Mesenchymal stem cell (in vitro differentiated cells and primary cell): ENCODE measurements at regions not wholly inside any gene's neighbourhood (a gene's known extent, or its start where the extent isn't known, plus 50 kb on each side); places are given as distances from the start of the nearest gene placed in this dataset.

ENCODE experiments used
- DNase-seq: peaks from one replicate; pipeline ENCODE4 v3.0.0-alpha.2; 2013
- H2AFZ ChIP-seq: one replicate; pipeline ENCODE4 v1.6.1; 2013; ENCODE audit warnings: low read depth, mild to moderate bottlenecking, control low read depth, inconsistent platforms, low read length, moderate library complexity
- H2AK5ac ChIP-seq: 2 replicates; pipeline ENCODE4 v1.6.1; 2013; ENCODE audit warnings: low read length, moderate library complexity, mild to moderate bottlenecking, inconsistent platforms; ENCODE audit not compliant: severe bottlenecking
- H2BK120ac ChIP-seq: one replicate; pipeline ENCODE4 v1.6.1; 2013; ENCODE audit warnings: low read depth, mild to moderate bottlenecking, inconsistent platforms, low read length, moderate library complexity
- H2BK12ac ChIP-seq, 2 experiments: one replicate each; pipeline ENCODE4 v1.6.1; 2013; ENCODE audit warnings: inconsistent platforms in 2 of 2, low read length in 2 of 2, mild to moderate bottlenecking in 2 of 2, moderate library complexity in 2 of 2, control low read depth in 1 of 2
- H2BK15ac ChIP-seq: one replicate; pipeline ENCODE4 v1.6.1; 2013; ENCODE audit warnings: mild to moderate bottlenecking, low read depth, inconsistent platforms; ENCODE audit not compliant: poor library complexity, severe bottlenecking
- H2BK5ac ChIP-seq: 2 replicates; pipeline ENCODE4 v1.6.1; 2013; ENCODE audit warnings: low read depth, mild to moderate bottlenecking, low read length, control low read depth, inconsistent platforms; ENCODE audit not compliant: poor library complexity, severe bottlenecking
- H3K14ac ChIP-seq, 2 experiments: one replicate each; pipeline ENCODE4 v1.6.1; 2013; ENCODE audit warnings: inconsistent platforms in 2 of 2, low read length in 2 of 2, control low read depth in 1 of 2, mild to moderate bottlenecking in 1 of 2, moderate library complexity in 1 of 2
- H3K18ac ChIP-seq, 2 experiments: one replicate each; pipeline ENCODE4 v1.6.1; 2013; ENCODE audit warnings: inconsistent platforms in 2 of 2, low read length in 2 of 2, control low read depth in 1 of 2, low read depth in 1 of 2, mild to moderate bottlenecking in 1 of 2
- H3K23ac ChIP-seq, 2 experiments: one replicate each; pipeline ENCODE4 v1.6.1; 2013; ENCODE audit warnings: inconsistent platforms in 2 of 2, low read length in 2 of 2, mild to moderate bottlenecking in 2 of 2, moderate library complexity in 2 of 2, control low read depth in 1 of 2
- H3K27ac ChIP-seq: 2 replicates; pipeline ENCODE4 v1.5.1; 2013; ENCODE audit warnings: mild to moderate bottlenecking, moderate library complexity, low read length, control low read depth, inconsistent platforms; ENCODE audit not compliant: poor library complexity, severe bottlenecking
- H3K27me3 ChIP-seq, 2 experiments: 2 replicates each; pipeline versions ENCODE4 v1.6.1 to v1.7.0; 2013; ENCODE audit warnings: low read length in 2 of 2, mild to moderate bottlenecking in 2 of 2, moderate library complexity in 2 of 2, control low read depth in 1 of 2, inconsistent platforms in 1 of 2; ENCODE audit not compliant: control insufficient read depth in 1 of 2, insufficient read depth in 1 of 2
- H3K36me3 ChIP-seq, 2 experiments: 2 replicates each; pipeline versions ENCODE4 v1.6.1 to v1.7.0; 2013; ENCODE audit warnings: low read length in 2 of 2, control low read depth in 1 of 2, inconsistent platforms in 1 of 2, low read depth in 1 of 2, mild to moderate bottlenecking in 1 of 2; ENCODE audit not compliant: insufficient read depth in 2 of 2, control insufficient read depth in 1 of 2
- H3K4ac ChIP-seq, 2 experiments: one replicate each; pipeline ENCODE4 v1.6.1; 2013; ENCODE audit warnings: inconsistent platforms in 2 of 2, low read length in 2 of 2, mild to moderate bottlenecking in 2 of 2, moderate library complexity in 2 of 2, control low read depth in 1 of 2, low read depth in 1 of 2
- H3K4me1 ChIP-seq: 2 replicates; pipeline ENCODE4 v1.6.1; 2013; ENCODE audit warnings: low read depth, low read length, control low read depth; ENCODE audit not compliant: control insufficient read depth, insufficient read depth
- H3K4me2 ChIP-seq: 2 replicates; pipeline ENCODE4 v1.6.1; 2013; ENCODE audit warnings: low read length, mild to moderate bottlenecking, inconsistent platforms; ENCODE audit not compliant: poor library complexity, severe bottlenecking
- H3K4me3 ChIP-seq, 2 experiments: 2 replicates each; pipeline versions ENCODE4 v1.5.1 to v1.7.0; 2013; ENCODE audit warnings: low read length in 2 of 2, mild to moderate bottlenecking in 2 of 2, control low read depth in 1 of 2, low read depth in 1 of 2; ENCODE audit not compliant: insufficient read depth in 1 of 2
- H3K79me1 ChIP-seq: replicated peaks from 2 replicates; pipeline ENCODE4 v1.6.1; 2013; ENCODE audit warnings: mild to moderate bottlenecking, control low read depth, low read length, inconsistent platforms; ENCODE audit not compliant: poor library complexity, severe bottlenecking
- H3K9ac ChIP-seq: 2 replicates; pipeline ENCODE4 v1.7.0; 2013; ENCODE audit warnings: mild to moderate bottlenecking, low read length, moderate library complexity
- H3K9me3 ChIP-seq: 2 replicates; pipeline ENCODE4 v1.7.0; 2013; ENCODE audit warnings: mild to moderate bottlenecking, low read length; ENCODE audit not compliant: control insufficient read depth
- H4K8ac ChIP-seq: one replicate; pipeline ENCODE4 v1.6.1; 2013; ENCODE audit warnings: inconsistent platforms, mild to moderate bottlenecking, low read length, moderate library complexity
- H4K91ac ChIP-seq: one replicate; pipeline ENCODE4 v1.6.1; 2013; ENCODE audit warnings: mild to moderate bottlenecking, low read length, inconsistent platforms
- WGBS: methylation state at CpG from one replicate; pipeline ENCODE4 v1.1.7; 2013; ENCODE audit warnings: mixed read lengths; 5-methylcytosine and 5-hydroxymethylcytosine counted together

DNA sequence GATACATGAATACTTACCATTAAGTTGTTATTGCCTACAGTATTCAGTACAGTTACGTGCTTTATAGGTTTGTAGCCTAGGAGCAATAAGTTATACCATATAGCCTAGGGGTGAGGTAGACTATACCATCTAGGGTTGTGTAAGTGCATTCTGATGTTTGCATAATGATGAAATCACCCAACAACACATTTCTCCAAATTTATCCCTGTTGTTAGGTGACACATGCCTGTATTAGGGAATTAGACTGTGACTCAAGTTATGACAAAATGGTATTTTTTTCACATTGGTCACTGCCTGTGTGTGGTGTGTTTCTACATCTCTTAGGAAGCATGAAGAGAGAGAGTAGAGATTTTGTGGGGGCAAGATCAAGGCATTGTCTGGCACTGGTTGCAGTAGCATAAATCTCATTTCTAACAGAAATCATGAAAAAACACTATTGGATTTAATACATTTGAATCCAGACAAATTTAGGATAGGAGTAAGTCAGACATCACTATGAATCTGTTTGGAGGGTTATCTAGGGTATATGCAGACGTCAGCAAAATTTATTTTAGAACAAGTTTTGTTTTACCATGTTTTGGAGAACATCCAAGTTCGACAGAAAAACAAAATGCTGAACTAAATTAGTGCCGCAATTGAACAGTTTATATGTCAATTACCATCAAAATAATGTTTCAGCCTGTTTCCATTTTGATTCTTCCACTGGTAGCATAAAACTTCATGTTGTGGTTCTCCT lies 332.1 kb downstream of the LMO7 start:
- Histone ChIP-seq H2AK5ac (no peak overlapping the region), H3K9ac (peak overlapping the region; percentile 40), H4K91ac (no peak overlapping the region), H3K4me2 (no peak overlapping the region), H3K79me1 (no peaks in the 10 kb centered on the region), H3K23ac (no peak overlapping the region), H4K8ac (no peak overlapping the region), H2BK15ac (no peak overlapping the region), H3K4me3 (no peak overlapping the region), H3K27ac (no peak overlapping the region), H3K18ac (no peak overlapping the region), H2BK5ac (no peak overlapping the region), H3K4ac (no peak overlapping the region), H3K27me3 (no peaks in the 10 kb centered on the region), H2AFZ (no peak overlapping the region), H3K14ac (no peak overlapping the region), H2BK120ac (no peak overlapping the region), H2BK12ac (no peak overlapping the region), H3K9me3 (no peaks in the 10 kb centered on the region), H3K36me3 (no peaks in the 10 kb centered on the region), H3K4me1 (no peaks in the 10 kb centered on the region)
- DNase-seq: peak; percentile 44
- WGBS: 86% methylated on average over 3 of the region's 4 CpGs

DNA sequence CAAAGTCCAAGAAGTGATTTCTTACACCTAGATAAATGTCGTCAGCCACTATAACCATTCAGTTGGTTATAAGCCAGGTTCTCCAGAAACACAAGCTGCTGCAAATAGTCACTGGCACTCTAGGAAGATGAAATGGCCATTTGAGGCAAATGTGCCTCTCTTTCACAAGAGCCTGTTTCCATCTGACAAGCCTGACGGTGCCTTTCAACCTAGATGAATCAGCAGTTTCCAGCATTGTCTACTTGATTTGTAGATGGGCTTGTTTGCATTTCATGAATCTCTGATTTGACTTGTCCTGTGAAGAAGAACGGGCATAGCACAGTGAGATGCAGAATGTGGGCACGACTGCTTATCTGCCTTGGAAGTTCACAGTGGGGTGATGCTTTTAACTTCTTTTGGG lies 327.2 kb downstream of the LMO7 start:
- Histone ChIP-seq H4K91ac (no peak overlapping the region), H2BK12ac (peak overlapping the region in 1 of 2 experiments; percentile 49), H2BK120ac (no peak overlapping the region), H3K27me3 (no peaks in the 10 kb centered on the region), H3K23ac (no peak overlapping the region), H4K8ac (peak overlapping the region; percentile 19), H3K36me3 (no peaks in the 10 kb centered on the region), H2BK5ac (no peak overlapping the region), H3K9me3 (no peaks in the 10 kb centered on the region), H3K4me2 (no peak overlapping the region), H3K9ac (no peak overlapping the region), H3K27ac (no peak overlapping the region), H2BK15ac (no peak overlapping the region), H3K14ac (no peak overlapping the region), H2AK5ac (no peak overlapping the region), H3K4ac (no peak overlapping the region), H3K18ac (no peak overlapping the region), H3K4me1 (no peaks in the 10 kb centered on the region), H2AFZ (no peak overlapping the region), H3K79me1 (no peaks in the 10 kb centered on the region), H3K4me3 (no peak overlapping the region)
- 78% methylated on average over 4 of the region's 4 CpGs for WGBS
- DNase-seq: peak; percentile 34

DNA sequence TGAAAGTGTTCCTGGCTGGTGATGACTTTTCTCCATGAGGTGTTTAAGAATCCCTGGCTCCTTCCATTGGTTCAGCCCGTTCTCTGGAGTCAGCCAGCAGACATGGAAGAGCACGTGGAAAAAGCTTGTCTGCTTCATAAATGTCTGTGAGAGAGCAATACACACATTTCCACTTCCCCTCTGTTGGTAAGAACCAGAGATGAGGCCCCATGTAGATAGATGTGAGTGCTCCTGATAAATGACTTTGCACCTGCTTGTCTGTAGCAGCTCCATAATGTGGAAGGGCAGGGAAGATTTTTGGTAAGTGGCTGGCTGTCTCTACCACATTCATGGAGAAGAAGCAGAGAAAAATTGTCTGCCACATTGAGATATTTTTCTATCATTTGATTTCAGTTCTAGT lies 325.8 kb downstream of the LMO7 start:
- no peak overlapping the region for H2BK15ac ChIP-seq

DNA sequence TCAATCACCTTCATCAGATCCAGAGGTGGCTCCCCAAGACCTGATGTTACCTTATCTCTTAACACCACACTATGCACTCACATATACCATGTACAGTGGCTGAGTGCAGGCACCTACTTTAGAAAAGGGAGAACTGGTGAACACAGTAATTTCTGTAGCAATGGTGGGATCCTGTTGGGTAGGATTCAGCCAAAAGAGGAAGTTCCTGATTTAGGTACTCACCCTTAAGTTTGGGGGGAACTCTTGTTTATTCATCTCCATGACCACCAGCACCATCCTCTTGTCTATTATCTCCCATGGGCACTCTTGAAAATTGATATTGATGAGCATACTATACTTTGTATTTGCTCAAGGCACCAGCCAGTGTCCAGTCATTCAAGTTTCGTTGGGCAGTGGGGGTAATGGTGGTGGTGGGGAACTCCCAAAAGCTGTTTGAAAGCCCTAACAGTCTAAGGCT lies 324.4 kb downstream of the LMO7 start:
- Histone ChIP-seq H3K4me2 (no peak overlapping the region), H3K23ac (no peak overlapping the region), H3K4me1 (no peaks in the 10 kb centered on the region), H3K14ac (no peak overlapping the region), H3K27me3 (no peaks in the 10 kb centered on the region), H2AFZ (no peak overlapping the region), H2AK5ac (no peak overlapping the region), H4K8ac (no peak overlapping the region), H3K4ac (no peak overlapping the region), H3K4me3 (no peak overlapping the region), H2BK12ac (no peak overlapping the region), H4K91ac (no peak overlapping the region), H3K9me3 (no peaks in the 10 kb centered on the region), H3K9ac (no peak overlapping the region), H3K18ac (no peak overlapping the region), H2BK120ac (no peak overlapping the region), H3K27ac (no peak overlapping the region), H2BK5ac (no peak overlapping the region), H3K36me3 (no peaks in the 10 kb centered on the region), H3K79me1 (no peaks in the 10 kb centered on the region), H2BK15ac (no peak overlapping the region)
- 63% methylated on average over 1 of the region's 1 CpG for WGBS
- no peak for DNase-seq

More for the DNA sequence above, 325.8 kb downstream of the LMO7 start:
- peak overlapping the region in 1 of 2 experiments; percentile 45 for H2BK12ac ChIP-seq
- H3K4ac ChIP-seq: no peak overlapping the region
- no peaks in the 10 kb centered on the region for H3K27me3 ChIP-seq
- H3K36me3 ChIP-seq: no peaks in the 10 kb centered on the region
- no peak overlapping the region for H2AFZ ChIP-seq
- 83% methylated on average over 1 of the region's 2 CpGs for WGBS
- H3K14ac ChIP-seq: no peak overlapping the region
- H3K9me3 ChIP-seq: no peaks in the 10 kb centered on the region
- no peak for DNase-seq
- no peak overlapping the region for H3K4me2 ChIP-seq
- H3K9ac ChIP-seq: no peak overlapping the region
- no peak overlapping the region for H2AK5ac ChIP-seq
- H2BK120ac ChIP-seq: no peak overlapping the region
- H3K4me1 ChIP-seq: no peaks in the 10 kb centered on the region
- no peak overlapping the region for H3K23ac ChIP-seq
- no peak overlapping the region for H3K27ac ChIP-seq
- H3K18ac ChIP-seq: peak overlapping the region in 1 of 2 experiments; percentile 65
- no peaks in the 10 kb centered on the region for H3K79me1 ChIP-seq
- H2BK5ac ChIP-seq: no peak overlapping the region
- peak overlapping the region; percentile 10 for H4K91ac ChIP-seq
- H3K4me3 ChIP-seq: no peak overlapping the region
- H4K8ac ChIP-seq: no peak overlapping the region
